ENCODE measurements at regions not wholly inside any gene's neighbourhood (a gene's known extent, or its start where the extent isn't known, plus 50 kb on each side); places are given as distances from the start of the nearest gene placed in this dataset.

DNA sequence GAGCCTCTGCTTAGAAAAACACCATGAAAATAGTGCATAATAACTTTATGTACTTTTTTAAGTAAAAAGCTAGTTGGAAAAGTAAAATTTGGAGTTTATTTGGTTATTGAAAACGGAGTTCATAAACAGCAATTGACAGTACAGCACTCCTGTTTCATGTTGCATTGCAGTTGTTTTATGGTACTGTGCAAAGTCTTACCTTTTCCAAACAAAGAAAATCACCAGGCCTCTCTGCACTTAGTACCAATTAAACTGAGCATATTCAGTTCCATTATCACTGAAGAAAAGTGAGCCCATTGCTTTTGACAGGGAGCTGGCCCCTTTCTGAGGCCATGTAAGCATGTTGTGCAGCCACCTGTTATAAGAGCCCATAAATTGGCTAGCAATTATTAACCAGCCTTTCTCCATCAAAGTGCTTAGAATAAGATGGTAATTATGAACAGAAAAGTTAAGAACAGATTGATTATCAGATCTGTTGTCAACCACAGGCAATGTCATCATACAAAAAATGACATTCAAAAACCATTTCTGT is 376.6 kb upstream of the EMCN start:
- TF ChIP-seq, protein P1, sequence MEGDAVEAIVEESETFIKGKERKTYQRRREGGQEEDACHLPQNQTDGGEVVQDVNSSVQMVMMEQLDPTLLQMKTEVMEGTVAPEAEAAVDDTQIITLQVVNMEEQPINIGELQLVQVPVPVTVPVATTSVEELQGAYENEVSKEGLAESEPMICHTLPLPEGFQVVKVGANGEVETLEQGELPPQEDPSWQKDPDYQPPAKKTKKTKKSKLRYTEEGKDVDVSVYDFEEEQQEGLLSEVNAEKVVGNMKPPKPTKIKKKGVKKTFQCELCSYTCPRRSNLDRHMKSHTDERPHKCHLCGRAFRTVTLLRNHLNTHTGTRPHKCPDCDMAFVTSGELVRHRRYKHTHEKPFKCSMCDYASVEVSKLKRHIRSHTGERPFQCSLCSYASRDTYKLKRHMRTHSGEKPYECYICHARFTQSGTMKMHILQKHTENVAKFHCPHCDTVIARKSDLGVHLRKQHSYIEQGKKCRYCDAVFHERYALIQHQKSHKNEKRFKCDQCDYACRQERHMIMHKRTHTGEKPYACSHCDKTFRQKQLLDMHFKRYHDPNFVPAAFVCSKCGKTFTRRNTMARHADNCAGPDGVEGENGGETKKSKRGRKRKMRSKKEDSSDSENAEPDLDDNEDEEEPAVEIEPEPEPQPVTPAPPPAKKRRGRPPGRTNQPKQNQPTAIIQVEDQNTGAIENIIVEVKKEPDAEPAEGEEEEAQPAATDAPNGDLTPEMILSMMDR (IDR thresholded peaks at IDR 0.05) = no peak
- TF ChIP-seq POLR2A (IDR thresholded peaks at IDR 0.05) = no peak
- no peak for TF ChIP-seq POLR2AphosphoS5 (IDR thresholded peaks at IDR 0.05)
- no peak for TF ChIP-seq EP300 (IDR thresholded peaks at IDR 0.05)

Data from sigmoid colon (tissue), 4 donors.